Suppressor macrophage treated with lipopolysaccharide for 4 hours (primary cell): ENCODE measurements at regions not wholly inside any gene's neighbourhood (a gene's known extent, or its start where the extent isn't known, plus 50 kb on each side); places are given as distances from the start of the nearest gene placed in this dataset.
"Not testable (repeated sequence)": the region's sequence is repeated elsewhere in the genome, so short reads cannot be mapped to it uniquely, and the experiment has no call there.

Source experiments
- DNase-seq: peaks from one replicate; pipeline ENCODE4 v3.0.0-alpha.2; 2020

DNA sequence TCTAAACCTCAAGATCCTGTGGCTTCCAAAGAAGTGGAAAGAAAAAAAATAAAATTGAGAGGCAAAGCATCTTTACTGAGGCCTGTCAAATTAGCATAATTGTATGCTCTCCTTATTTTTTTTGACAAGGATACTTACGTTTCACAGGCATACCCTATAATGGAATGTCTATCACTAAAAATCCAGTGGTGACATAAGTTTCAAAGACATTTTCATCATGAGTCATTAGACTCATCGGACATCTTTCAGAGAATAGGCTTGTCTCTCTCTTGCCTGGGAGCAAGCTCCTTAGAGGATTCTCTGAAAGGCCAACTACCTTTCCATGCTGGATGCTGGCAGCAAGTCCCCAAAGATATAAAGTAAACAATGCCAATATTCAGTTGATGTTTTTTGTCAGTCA, 380.7 kb upstream of the STEAP1 start:
- DNase-seq, result no peak

DNA sequence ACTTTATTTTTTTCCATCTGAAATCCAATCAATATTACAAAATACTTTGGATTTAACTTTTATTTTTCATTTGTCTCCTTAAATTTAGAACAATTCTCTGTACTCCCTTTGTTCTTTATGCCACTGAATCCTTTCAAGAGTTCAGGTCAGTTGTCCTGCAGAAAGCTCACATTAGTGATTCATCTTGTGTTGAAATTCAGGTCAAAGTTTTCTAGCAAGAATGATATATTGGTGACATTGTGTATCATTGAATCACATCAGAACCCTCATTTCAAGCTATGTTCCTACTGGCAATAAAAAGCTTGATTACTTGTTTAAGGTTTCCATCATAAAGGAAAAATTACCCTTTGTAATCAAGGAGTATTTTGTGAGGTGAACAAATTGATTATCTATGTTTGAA, 378.8 kb upstream of the STEAP1 start:
- DNase-seq, result no peak

DNA sequence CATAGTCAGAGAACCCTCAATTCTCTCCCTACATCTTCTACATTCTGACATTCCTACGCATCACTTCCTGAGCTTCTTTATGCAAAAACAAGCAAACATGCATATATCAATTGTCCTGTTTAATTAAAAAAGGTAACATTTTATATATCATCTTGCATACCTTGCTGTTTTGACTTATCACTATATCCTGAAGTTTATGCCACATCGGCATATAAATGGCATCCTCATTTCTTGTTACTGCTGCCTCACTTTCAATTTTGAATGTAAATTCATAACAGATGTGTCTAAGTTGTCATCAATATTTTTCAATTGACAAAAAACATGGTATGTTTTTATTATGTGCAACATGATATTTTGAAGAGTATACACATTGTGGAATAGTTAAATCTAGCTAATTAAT, 377.3 kb upstream of the STEAP1 start:
- DNase-seq, result no peak

DNA sequence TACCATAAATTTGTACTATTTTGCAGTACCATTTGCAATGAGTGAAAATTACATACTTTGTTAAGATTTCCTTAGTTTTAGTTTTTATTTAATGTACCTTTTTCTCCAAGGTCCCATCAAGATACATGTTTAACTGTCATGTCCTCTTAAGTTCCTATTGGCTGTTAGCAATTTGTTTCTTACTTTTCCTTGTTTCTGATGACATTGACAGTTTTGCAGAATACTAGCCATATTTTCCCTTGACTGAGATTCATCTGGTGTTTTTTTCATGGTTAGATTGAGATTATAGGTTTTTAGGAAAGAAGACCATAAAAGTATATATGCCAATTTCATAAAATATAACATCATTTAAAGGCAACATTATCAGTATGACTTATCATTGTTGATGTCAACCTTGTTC, 376.8 kb upstream of the STEAP1 start:
- DNase-seq, result no peak

DNA sequence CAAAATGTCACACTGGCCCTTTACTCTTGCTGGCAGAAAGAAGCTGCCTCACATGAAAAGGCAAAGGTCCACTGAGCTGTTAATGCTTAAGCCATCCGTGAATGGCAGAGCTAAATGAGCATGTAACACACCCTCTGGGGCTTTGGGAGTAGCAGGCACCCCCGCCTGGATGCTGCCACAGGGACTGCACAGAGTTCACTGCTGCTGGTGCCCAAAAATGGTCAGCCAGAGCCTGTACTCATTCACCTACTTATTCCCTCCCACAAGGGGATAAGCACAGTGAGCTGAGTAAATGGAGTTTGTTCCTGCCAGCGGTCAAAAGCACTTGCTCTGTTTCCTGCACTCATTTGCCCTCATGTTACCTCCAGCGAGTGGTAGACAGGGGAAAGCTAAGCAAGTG, 374.0 kb upstream of the STEAP1 start:
- DNase-seq, result no peak

DNA sequence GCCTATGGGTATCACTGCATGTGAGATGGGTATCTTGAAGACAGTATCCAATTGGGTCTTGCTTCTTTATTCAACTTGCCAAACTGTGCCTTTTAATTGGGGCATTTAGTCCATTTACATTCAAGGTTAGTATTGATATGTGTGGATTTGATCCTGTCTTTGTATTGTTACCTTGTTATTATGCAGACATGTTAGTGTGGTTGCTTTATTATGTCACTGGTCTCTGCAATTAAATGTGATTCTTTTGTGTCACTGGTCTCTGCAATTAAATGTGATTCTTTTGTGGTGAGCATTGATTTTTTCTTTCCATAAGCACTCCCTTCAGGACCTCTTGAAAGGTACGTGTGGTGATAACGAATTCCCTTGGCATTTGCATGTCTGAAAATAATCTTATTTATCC, 357.8 kb upstream of the STEAP1 start:
- no peak for DNase-seq

DNA sequence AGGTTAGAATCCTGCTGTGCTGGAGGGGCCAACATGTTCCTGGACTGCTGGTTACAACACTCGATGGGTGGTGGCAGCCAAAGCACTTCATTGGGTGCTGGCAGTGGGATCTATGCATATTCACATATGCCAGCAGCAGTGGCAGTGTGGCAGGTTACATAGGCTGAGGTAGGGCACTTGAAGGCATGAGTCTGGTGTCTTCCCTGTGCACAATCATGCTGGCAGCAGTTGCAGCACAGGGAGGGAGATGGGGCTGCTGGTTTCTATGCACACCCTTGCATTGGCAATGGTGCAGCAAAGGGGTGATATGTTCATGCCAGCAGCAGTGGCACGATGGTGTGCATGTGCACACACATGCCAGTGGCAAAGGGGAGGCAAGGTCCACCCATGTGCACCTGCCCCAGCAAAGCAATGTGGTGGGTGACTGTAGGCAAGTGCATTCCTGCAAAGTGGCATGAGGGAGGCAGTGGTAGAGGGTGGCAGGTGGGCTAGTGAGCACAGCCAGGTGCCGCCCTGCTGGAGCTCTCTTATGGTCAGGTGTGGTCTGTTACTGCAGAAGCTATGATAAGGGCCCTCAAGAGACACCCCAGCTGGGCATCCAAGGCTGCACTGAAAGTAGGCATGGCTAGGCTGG, 356.2 kb upstream of the STEAP1 start:
- no peak for DNase-seq

DNA sequence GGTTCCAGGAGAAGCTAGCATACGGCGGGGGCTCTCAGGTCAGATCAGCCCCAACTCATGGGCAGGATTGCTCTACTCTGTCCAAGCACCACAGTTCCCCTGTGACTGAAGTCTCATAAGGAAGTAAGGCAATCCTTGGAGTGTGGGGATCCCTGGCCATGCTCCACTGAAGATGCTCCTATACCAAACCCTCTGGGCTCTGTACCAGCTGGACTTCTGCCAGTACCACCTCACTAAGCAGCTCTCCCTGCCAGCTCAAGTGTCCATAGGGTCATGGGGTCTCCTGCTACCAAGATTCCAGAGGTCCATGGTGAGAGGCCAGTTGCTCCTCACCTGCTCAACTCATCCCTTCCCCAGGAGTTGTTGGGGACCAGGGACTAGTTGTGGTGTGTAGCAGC, 355.7 kb upstream of the STEAP1 start:
- no peak for DNase-seq

DNA sequence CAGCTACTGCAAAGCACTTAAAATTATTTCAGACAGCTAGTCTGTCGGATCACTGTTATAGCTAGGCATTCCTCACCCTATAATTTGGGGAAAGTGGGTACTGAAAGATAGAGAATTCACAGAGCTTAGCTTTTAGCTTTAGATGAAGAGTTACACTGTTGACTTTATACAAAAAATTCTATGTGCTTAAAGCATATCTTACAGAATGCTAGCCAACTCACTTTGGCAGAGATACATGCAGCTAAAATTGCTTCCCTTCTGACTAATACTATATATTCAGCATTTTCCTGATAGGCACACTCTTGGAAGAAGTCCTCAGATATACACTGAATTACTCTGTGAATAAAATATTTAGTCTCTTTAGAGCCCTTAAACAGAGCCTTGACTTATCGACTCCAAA, 353.5 kb upstream of the STEAP1 start:
- DNase-seq, result no peak

DNA sequence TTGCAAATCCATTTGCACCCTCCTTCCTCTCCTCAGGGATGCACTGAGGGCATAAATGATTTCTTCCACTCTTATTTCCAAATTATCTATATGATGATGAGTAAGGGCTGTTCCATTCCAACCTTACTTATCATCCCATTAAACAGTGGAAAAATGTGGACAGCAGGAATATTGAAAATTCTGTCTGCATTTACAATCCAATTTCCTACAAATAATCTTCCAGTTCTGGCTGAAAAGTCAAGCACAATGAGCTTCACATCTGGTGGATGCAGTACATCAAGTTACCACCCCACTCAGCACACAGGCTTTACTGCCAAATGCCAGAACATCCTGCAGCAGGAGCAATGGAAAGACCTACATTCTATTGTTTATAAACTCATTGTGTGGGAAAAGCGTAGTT, 345.0 kb upstream of the STEAP1 start:
- no peak for DNase-seq

DNA sequence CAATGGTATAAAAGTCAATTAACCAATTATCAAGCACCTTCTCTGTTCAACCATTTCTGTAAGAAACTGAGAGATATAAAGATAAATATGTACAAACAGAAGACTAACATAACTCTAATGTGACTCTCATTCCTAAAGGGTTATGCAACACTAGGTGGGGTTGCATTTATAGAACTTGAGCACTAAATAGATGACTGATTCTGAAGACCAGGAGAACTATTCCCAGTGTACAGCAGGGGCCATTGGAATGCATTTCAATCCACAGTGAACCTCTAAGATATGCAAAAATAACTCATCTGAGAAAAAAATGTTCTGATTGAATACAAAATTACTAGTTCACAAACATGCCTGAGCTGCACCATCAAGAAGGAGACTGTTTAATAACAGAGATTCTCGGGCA, 341.2 kb upstream of the STEAP1 start:
- no peak for DNase-seq

DNA sequence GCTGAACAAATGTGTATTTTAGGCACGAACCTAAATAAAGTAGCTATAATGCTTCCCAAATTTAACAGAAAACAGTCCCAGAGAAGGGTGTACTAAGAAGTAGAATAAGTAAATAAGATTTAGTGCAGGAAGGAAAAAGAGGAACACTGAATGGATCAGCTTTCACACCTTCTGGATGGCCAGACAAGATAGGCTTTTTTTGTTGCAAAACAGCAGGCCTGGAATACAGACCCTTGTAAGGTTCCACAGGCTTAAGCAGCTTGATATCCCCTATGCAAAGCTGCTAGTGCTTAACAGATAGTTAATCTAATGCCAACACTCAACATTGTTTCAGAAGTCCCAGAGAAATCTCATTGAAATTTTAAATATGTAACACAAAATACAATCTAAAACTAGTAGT, 328.1 kb upstream of the STEAP1 start:
- DNase-seq, result no peak

DNA sequence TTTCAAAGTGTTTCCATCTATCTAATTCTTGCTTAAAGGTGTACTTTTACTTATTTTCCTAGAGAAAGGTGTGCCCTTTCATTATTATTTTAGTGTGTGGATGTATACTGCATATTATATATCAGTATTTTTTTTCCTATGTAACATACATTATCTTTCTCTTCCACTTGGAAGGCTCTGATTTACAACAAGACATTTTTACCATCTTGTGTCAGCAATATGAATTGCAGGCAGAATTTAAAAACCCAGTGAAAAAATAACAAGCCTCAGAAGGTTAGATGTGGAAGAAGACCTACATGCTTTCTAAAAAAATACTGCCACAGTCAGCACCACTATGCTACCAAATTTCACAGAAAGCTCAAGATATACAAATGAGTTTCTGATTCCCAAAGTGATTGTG, 327.7 kb upstream of the STEAP1 start:
- DNase-seq, result no peak

DNA sequence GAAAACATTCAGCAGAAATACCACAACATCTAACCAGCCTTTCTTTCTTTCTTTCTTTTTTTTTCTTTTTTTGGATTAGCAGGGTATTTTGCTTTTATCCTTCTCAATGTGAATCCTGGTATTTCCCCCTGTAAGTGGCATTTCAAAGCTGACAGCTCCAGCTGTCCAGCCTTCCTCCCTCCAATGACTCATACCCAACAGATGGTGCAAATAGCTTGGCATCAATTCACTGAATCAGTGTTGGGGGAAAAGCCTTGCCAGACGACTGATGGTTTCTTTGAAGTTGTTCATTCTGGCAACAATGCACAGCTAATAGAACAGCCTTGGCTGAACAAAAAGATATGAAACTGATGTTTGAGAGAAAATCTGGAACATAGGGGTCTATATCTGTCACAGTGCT, 316.8 kb upstream of the STEAP1 start:
- DNase-seq, result no peak

DNA sequence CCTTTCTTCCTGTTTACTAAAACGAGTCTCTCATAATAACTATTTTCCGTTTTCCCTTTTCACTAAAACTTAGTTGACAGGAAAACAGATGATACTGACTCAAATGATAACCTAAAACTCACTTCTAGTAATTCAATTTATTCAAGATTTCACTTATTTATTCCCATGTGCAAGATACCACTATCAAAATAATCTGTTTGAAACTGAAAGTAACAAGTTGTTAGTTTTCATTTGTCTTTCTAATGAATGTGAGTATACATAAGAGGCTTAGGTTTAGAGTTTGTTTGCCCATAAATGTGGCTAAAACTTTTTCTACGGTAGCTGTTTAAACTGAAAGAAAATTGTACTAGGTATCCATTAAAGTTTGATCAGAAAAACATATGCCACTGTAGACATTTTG, 314.9 kb upstream of the STEAP1 start:
- DNase-seq, result no peak

DNA sequence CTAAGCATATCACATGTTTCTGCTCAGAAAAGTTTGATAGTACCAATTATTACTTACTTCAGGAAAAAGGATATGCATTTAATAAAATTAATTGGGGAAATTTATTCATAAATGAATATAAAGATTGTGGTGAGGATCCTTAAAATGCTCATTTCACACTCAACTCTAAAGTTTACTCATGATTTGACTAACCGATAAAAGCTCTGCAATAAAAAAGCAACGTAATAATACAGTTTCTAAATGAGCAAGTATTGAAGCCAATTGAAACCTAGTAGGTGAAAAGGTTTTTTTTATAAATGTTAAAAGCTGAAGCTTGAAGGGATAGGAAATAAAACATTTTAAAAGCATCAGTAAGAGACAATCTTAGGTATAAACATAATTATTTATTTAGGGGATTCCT, 308.3 kb upstream of the STEAP1 start:
- DNase-seq, result no peak

DNA sequence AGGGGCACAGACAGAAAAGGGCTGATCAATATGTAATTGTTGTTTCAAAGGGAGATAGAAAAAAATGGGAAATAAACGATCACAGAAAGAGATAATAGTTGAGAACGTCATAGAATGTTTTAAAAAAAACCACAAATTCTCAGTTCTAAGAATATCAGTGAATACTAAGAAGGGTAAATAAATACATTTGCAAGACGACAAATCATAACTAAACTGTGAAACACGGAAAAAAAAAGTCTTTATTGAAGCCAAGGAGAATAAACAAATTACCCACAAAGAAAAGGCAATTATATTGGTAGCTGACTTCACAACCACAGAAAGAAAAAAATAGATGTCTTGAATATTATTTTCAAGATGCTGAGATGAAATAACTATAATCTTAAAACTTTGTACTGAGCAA, 305.2 kb upstream of the STEAP1 start:
- DNase-seq, result no peak

DNA sequence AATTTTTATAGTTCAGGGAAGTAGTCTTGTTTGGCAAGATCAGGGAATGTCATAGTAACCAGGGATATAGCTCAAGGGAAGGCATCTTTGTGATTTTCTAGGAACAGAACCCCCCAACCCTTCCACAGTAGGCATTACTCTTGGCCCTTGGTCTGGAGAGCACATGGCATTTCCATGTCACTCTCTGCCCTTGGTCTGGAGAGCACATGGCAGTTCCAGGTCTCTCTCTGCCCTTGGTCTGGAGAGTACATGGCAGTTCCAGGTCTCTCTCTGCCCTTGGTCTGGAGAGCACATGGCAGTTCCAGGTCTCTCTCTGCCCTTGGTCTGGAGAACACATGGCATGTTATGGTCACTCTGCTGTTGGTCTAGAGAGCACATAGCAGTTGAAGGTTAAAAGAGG, 297.2 kb upstream of the STEAP1 start:
- DNase-seq, result not testable (repeated sequence)

DNA sequence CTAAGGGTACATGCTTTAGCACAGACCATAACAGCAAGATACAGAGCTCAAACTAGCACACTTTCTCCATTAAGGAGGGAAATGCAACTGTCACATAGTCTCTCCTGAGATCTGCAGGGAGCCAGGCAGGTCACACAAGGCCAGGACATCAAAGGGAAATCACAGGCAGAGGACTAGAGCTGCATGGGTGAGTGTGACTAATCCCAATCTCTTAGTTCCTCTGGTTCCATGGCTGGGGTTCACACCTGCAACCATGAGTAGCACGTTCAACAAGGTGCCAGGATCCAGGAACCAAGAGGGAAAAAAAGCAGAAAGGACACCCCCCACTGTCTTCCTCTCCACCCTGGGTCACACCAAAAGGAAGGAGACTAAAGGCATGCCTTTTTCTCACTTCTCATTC, 296.5 kb upstream of the STEAP1 start:
- DNase-seq, result no peak

DNA sequence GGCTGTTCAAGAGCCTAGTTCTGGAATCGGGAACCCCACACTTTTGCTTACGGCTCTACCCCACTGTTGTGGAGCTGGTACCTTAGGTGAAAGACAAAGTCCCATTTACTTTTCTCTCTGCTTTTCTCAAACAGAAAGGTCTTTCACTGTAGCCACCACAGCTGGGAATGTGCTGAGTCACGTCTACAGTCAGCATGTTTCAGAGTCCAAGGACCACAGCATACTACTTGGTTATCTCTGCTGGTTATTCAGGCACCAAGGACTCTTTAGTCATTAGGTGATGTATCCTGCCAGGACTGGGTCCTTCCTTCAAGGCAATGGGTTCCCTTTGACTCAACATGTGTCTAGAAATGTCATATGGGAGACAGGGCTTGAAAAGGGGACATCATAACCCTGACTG, 266.8 kb upstream of the STEAP1 start:
- DNase-seq, result no peak

DNA sequence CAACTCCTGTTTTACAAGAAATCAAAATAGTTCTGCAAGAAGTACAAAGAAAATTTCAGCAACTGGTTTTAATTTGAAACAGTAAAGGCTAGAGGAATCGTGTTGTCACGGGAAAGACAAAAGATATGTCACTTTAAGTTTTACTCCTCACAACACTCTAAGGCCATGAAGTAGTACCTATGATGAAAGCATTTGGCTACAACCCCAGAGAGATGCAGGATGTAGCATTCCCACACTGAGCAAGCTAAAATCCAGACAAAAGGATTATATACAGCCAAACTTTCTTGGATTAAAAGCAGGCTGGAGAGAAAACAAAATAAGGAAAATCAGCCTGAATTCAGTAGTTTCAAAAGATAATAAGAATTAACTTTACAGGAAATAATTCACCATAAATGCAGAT, 245.5 kb upstream of the STEAP1 start:
- DNase-seq, result no peak

DNA sequence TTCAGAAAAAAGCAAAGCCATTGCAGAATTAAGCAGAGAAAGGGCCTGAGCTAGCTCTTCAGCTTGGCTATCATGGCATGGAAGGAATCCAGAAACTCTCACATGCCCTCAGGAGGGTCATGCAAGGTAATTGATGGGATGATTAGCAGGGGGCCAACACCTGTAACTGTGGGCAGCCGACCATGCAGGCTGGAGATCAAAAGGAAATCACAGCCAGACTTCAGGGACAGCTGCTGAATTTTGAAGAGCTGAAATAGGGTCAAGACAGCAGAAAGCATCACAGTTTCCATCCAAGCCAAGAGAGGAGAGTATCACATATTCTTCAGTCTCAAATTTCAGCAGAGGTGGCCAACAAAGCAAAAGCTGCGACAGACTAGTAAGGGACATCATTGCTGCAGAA, 239.6 kb upstream of the STEAP1 start:
- no peak for DNase-seq

DNA sequence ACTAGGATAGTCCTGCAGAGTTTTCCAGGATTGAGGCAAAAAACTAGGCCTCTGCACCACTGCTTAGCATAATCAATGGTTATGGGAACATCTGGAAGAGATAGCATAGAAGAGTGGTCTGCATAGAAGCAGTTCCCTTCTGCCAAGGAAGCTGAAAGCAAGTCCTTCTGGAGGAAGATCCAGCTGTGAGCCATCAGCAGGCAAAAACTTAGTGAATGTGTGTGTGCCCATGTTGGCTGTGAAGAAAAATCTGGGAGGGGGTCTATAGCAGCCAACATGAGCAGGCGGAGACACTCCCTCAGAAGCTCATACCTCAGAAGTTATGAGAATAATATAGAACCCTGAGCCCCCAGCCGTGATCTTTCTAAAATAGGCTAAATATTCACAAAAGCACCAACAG, 228.1 kb upstream of the STEAP1 start:
- no peak for DNase-seq

DNA sequence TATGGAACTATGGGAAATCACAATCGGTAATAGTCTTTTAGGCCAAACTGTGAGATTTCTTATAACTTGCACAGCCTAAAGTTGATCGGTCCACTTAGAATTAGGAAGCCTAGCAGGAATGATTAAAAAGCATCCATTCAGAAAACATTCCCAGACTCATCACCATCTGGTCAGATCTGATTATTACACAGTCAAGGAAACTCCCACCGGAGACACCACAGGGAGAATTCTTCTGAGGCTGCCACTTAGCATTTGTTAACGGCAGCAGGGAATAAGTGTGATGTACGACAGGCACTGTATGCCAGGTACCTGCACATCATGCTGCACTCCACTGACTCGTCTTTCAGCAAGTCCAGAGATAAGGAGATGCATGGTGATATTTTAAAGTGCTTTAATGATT, 227.6 kb upstream of the STEAP1 start:
- DNase-seq, result no peak

DNA sequence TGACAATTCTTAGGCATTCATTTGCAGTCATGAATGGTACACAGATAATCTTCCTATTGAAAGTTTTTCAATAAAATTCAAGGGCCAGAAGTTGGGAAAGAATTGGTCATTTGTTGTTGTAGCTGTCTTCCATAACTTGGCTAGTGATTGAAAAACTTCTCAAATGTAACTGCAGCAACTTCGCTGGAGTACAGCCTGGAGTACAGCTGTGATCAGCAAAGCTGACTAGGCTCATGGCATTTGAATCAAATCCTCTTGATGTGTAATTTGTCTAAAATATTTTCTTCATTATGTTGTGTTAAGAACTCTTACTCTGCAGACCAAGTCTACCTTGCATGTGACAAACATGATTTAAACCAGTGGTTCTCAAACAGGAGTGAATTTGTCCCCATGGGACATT, 226.5 kb upstream of the STEAP1 start:
- DNase-seq, result no peak

DNA sequence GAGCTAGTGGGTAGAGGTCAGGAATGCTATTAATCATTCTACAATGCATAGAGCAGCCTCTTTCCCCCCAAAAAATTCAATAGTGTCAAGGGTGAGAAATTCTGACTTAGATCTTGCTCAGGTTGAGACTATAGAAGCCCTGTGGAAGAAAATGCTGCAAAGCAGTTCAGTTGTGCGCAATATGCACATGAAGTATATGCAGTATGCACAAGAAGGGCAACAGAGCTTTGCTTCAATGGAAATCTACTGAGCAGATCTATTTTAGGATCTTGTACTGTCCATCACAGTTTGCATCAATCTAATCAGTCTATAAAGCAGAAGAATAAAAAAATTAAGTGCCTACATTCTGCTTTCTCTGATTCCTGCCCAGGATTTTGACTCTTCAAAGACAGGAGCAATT, 225.8 kb upstream of the STEAP1 start:
- no peak for DNase-seq
